ENCODE measurements at regions not wholly inside any gene's neighbourhood (a gene's known extent, or its start where the extent isn't known, plus 50 kb on each side); places are given as distances from the start of the nearest gene placed in this dataset.

GRCh38 chr5:114250536-114250935, 111.3 kb upstream of the KCNN2 start:
- no peak overlapping the region for H3K27ac ChIP-seq
- 78 to 92% (median 81%) methylated on average over 3 of the region's 3 CpGs for WGBS, 3 donors
- ATAC-seq (no peak), DNase-seq (no peak)
- no peaks in the 10 kb centered on the region for H3K9me3 ChIP-seq
- no peaks in the 10 kb centered on the region for H3K27me3 ChIP-seq (ENCODE audit: insufficient read depth in 3 of 3, low read length in 2 of 3)
- TF ChIP-seq CTCF (IDR thresholded peaks at IDR 0.05), result no peak
- no peaks in the 10 kb centered on the region for H3K36me3 ChIP-seq (ENCODE audit: insufficient read depth in 1 of 2, low read depth in 1 of 2)
- intact Hi-C loops (cut with DNase I), result no loop called here
- H3K4me1 ChIP-seq, result no peaks in the 10 kb centered on the region
- H3K4me3 ChIP-seq, result no peak overlapping the region

GRCh38 chr5:114252226-114252625, 109.6 kb upstream of the KCNN2 start:
- intact Hi-C loops (cut with DNase I), result no loop called here
- no peak for TF ChIP-seq CTCF (IDR thresholded peaks at IDR 0.05)

GRCh38 chr5:114255260-114255659, 106.6 kb upstream of the KCNN2 start:
- WGBS, 3 donors, result 27 to 46% (median 31%) methylated on average over 3 of the region's 3 CpGs
- intact Hi-C loops (cut with DNase I), result no loop called here
- H3K27ac ChIP-seq, result no peak overlapping the region
- H3K9me3 ChIP-seq, result no peaks in the 10 kb centered on the region
- H3K36me3 ChIP-seq (ENCODE audit: insufficient read depth in 1 of 2, low read depth in 1 of 2), result no peaks in the 10 kb centered on the region
- no peak for ATAC-seq
- TF ChIP-seq CTCF (IDR thresholded peaks at IDR 0.05), result no peak
- DNase-seq, result no peak
- H3K4me3 ChIP-seq, result no peak overlapping the region
- no peaks in the 10 kb centered on the region for H3K27me3 ChIP-seq (ENCODE audit: insufficient read depth in 3 of 3, low read length in 2 of 3)
- no peaks in the 10 kb centered on the region for H3K4me1 ChIP-seq

More at GRCh38 chr5:114252226-114252625, 109.6 kb upstream of the KCNN2 start:
- Histone ChIP-seq H3K9me3 (no peaks in the 10 kb centered on the region), H3K4me3 (no peak overlapping the region), H3K27ac (no peak overlapping the region), H3K36me3 (ENCODE audit: insufficient read depth in 1 of 2, low read depth in 1 of 2) (no peaks in the 10 kb centered on the region), H3K4me1 (no peaks in the 10 kb centered on the region), H3K27me3 (ENCODE audit: insufficient read depth in 3 of 3, low read length in 2 of 3) (no peaks in the 10 kb centered on the region)
- DNase-seq (no peak), ATAC-seq (no peak)

- no peak for ATAC-seq
- H3K4me1 ChIP-seq, result no peaks in the 10 kb centered on the region
- TF ChIP-seq CTCF (IDR thresholded peaks at IDR 0.05), result no peak
- no peaks in the 10 kb centered on the region for H3K36me3 ChIP-seq (ENCODE audit: insufficient read depth in 1 of 2, low read depth in 1 of 2)
- H3K4me3 ChIP-seq, result no peak overlapping the region
- no peaks in the 10 kb centered on the region for H3K9me3 ChIP-seq
- no peak overlapping the region for H3K27ac ChIP-seq
- H3K27me3 ChIP-seq (ENCODE audit: insufficient read depth in 3 of 3, low read length in 2 of 3), result no peaks in the 10 kb centered on the region
- intact Hi-C loops (cut with DNase I), result no loop called here
- no peak for DNase-seq
- whole genome bisulfite sequencing, 3 donors, result 75 to 84% (median 81%) methylated on average over 3 of the region's 3 CpGs
These were observed 99.9 kb upstream of the KCNN2 start for GRCh38 chr5:114261989-114262388.

GRCh38 chr5:114265432-114266060, 96.3 kb upstream of the KCNN2 start:
- H3K4me1 ChIP-seq, result no peaks in the 10 kb centered on the region
- no peak for TF ChIP-seq CTCF (IDR thresholded peaks at IDR 0.05)
- intact Hi-C loops (cut with DNase I), result no loop called here
- DNase-seq (no peak), ATAC-seq (no peak)
- no peaks in the 10 kb centered on the region for H3K27me3 ChIP-seq (ENCODE audit: insufficient read depth in 3 of 3, low read length in 2 of 3)
- 36 to 53% (median 37%) methylated on average over 2 of the region's 2 CpGs for WGBS, 3 donors
- no peak overlapping the region for H3K4me3 ChIP-seq
- no peak overlapping the region for H3K27ac ChIP-seq
- no peaks in the 10 kb centered on the region for H3K36me3 ChIP-seq (ENCODE audit: insufficient read depth in 1 of 2, low read depth in 1 of 2)
- no peaks in the 10 kb centered on the region for H3K9me3 ChIP-seq
